A549 (cell line): ENCODE measurements at regions not wholly inside any gene's neighbourhood (a gene's known extent, or its start where the extent isn't known, plus 50 kb on each side); places are given as distances from the start of the nearest gene placed in this dataset.
"Not testable (repeated sequence)": the region's sequence is repeated elsewhere in the genome, so short reads cannot be mapped to it uniquely, and the experiment has no call there.

Experiments
- ATAC-seq, 2 experiments: fragments of 200-7000 bp in 1 of 2; fragments of >200 bp in 1 of 2; cut with Nextera tagmentation in 1 of 2; cut with Tn5 transposase in 1 of 2; 3 replicates each; pipeline versions ENCODE4 v1.8.0 to v1.9.1; 2018 to 2020; ENCODE audit warnings: mild to moderate bottlenecking in 1 of 2, moderate library complexity in 1 of 2
- CTCF ChIA-PET: fragments of 300-600 bp; sonication (Branson Sonifier 250); formaldehyde crosslinking; extraction: SDS; loops from one replicate; lab custom pipeline; 2021; ENCODE audit warnings: antibody characterized with exemption, inconsistent platforms; lab: Yijun Ruan, JAX
- POLR2A ChIA-PET: fragments of 350-600 bp; formaldehyde crosslinking; extraction: SDS; loops from one replicate; lab custom pipeline; 2021; ENCODE audit warnings: antibody characterized with exemption, inconsistent platforms; lab: Yijun Ruan, JAX
- DNase-seq, 2 experiments: peaks; one replicate each; pipeline versions ENCODE4 v3.0.0 to v3.0.0-alpha.2; 2011 to 2016; ENCODE audit warnings: low read depth in 1 of 2, low spot score in 1 of 2
- FAIRE-seq: peaks from 2 replicates; lab custom pipeline; 2011; peaks lifted over from hg19 to GRCh38; lab: Jason Lieb, UNC
- H3K27ac ChIP-seq, 2 experiments: fragments of >200 bp; sonication (Bioruptor Twin); formaldehyde crosslinking; 3 replicates each; pipeline ENCODE4 v1.5.1; 2016 to 2017
- H3K4me1 ChIP-seq: fragments of >200 bp; sonication (Bioruptor Twin); formaldehyde crosslinking; 3 replicates; pipeline ENCODE4 v1.6.1; 2016
- H3K4me2 ChIP-seq: fragments of >200 bp; sonication (Bioruptor Twin); formaldehyde crosslinking; 3 replicates; pipeline ENCODE4 v1.6.1; 2016
- H3K4me3 ChIP-seq: fragments of >200 bp; sonication (Bioruptor Twin); formaldehyde crosslinking; 3 replicates; pipeline ENCODE4 v1.5.1; 2016
- H3K9me3 ChIP-seq: fragments of >200 bp; sonication (Bioruptor Twin); formaldehyde crosslinking; 3 replicates; pipeline ENCODE4 v1.6.1; 2016
- CBX8 ChIP-seq: fragments of 200-600 bp; sonication (generic); IDR thresholded peaks from 2 replicates; pipeline ENCODE4 v1.6.1; 2016
- EP300 ChIP-seq, 2 experiments: fragments of >200 bp; sonication (Bioruptor Twin); formaldehyde crosslinking; IDR thresholded peaks; 2 replicates in 1 of 2; 3 replicates in 1 of 2; pipeline ENCODE4 v1.6.1; 2016 to 2017
- FOSB ChIP-seq: fragments of 250-450 bp; sonication (Bioruptor Pico); IDR thresholded peaks from 2 replicates; pipeline ENCODE4 v1.5.0; 2020; ENCODE audit warnings: mild to moderate bottlenecking, moderate library complexity
- FOSL2 ChIP-seq, 2 experiments: fragments of 450-650 bp in 1 of 2; fragments of >200 bp in 1 of 2; sonication (Bioruptor Twin) in 1 of 2; formaldehyde crosslinking; IDR thresholded peaks; 2 replicates each; pipeline versions ENCODE4 v1.5.0 to v1.6.1; 2016 to 2020; ENCODE audit warnings: mild to moderate bottlenecking in 1 of 2, moderate library complexity in 1 of 2
- FOXS1 ChIP-seq: fragments of 250-450 bp; sonication (Bioruptor Pico); IDR thresholded peaks from 2 replicates; pipeline ENCODE4 v1.5.0; 2020; ENCODE audit warnings: mild to moderate bottlenecking, moderate library complexity
- GATA3 ChIP-seq: IDR thresholded peaks from 2 replicates; pipeline ENCODE4 v1.6.1; 2012; ENCODE audit warnings: borderline replicate concordance
- HEYL ChIP-seq: fragments of 250-450 bp; sonication (Bioruptor Pico); IDR thresholded peaks from 2 replicates; pipeline ENCODE4 v1.8.0; 2021; ENCODE audit warnings: mild to moderate bottlenecking, moderate library complexity
- HOXB13 ChIP-seq: fragments of 250-450 bp; sonication (Bioruptor Pico); IDR thresholded peaks from 2 replicates; pipeline ENCODE4 v1.5.0; 2020; ENCODE audit warnings: low read depth, mild to moderate bottlenecking, moderate library complexity
- HOXB5 ChIP-seq: fragments of 250-450 bp; sonication (Bioruptor Pico); IDR thresholded peaks from 2 replicates; pipeline ENCODE4 v1.5.0; 2020; ENCODE audit warnings: mild to moderate bottlenecking, moderate library complexity
- JUN ChIP-seq, 2 experiments: fragments of >200 bp; sonication (Bioruptor Twin); formaldehyde crosslinking; IDR thresholded peaks; 2 replicates in 1 of 2; 3 replicates in 1 of 2; pipeline ENCODE4 v1.6.1; 2016 to 2017
- JUNB ChIP-seq: fragments of >200 bp; sonication (Bioruptor Twin); formaldehyde crosslinking; IDR thresholded peaks from 2 replicates; pipeline ENCODE4 v1.6.1; 2016
- KDM1A ChIP-seq: fragments of 200-600 bp; sonication (generic); IDR thresholded peaks from 2 replicates; pipeline ENCODE4 v1.6.1; 2016; ENCODE audit warnings: low read depth, mild to moderate bottlenecking
- NFE2L2 ChIP-seq: fragments of 150-350 bp; conservative IDR thresholded peaks from 2 replicates; pipeline ENCODE4 v1.6.1; 2014; ENCODE audit warnings: low read length
- NPAS2 ChIP-seq: fragments of 250-450 bp; sonication (Bioruptor Pico); IDR thresholded peaks from 2 replicates; pipeline ENCODE4 v1.8.0; 2022; ENCODE audit warnings: mild to moderate bottlenecking, moderate library complexity, borderline replicate concordance
- TFCP2L1 ChIP-seq: fragments of 250-450 bp; sonication (Bioruptor Pico); IDR thresholded peaks from 2 replicates; pipeline ENCODE4 v1.5.0; 2021; ENCODE audit warnings: mild to moderate bottlenecking
- TP53 ChIP-seq: fragments of 250-450 bp; sonication (Bioruptor Pico); IDR thresholded peaks from 2 replicates; pipeline ENCODE4 v1.5.0; 2021; ENCODE audit warnings: mild to moderate bottlenecking, moderate library complexity
- ZC3H11A ChIP-seq: fragments of 450-650 bp; IDR thresholded peaks from 2 replicates; pipeline ENCODE4 v1.6.1; 2014; ENCODE audit warnings: antibody characterized with exemption, mild to moderate bottlenecking
- ZNF302 ChIP-seq: fragments of 250-450 bp; sonication (Bioruptor Pico); IDR thresholded peaks from 2 replicates; pipeline ENCODE4 v1.9.0; 2021; ENCODE audit warnings: inconsistent platforms, mild to moderate bottlenecking, moderate library complexity
- WGBS: methylation state at CpG from one replicate; pipeline ENCODE4 v1.1.6; 2017; ENCODE audit errors: missing lambda C conversion rate; 5-methylcytosine and 5-hydroxymethylcytosine counted together
- TF ChIP-seq, protein P1 (sequence below): fragments of >200 bp; sonication (Bioruptor Twin); formaldehyde crosslinking; IDR thresholded peaks from 2 replicates; pipeline ENCODE4 v1.6.1; 2016
- TF ChIP-seq, protein P2 (sequence below): IDR thresholded peaks from 2 replicates; pipeline ENCODE4 v1.6.1; 2012; ENCODE audit warnings: low read depth, borderline replicate concordance
- TF ChIP-seq, protein P3 (sequence below): fragments of 200-600 bp; sonication (generic); IDR thresholded peaks from 2 replicates; pipeline ENCODE4 v1.6.1; 2016; ENCODE audit warnings: antibody characterized with exemption, mild to moderate bottlenecking, moderate library complexity
- TF ChIP-seq, protein P4 (sequence below): fragments of >200 bp; sonication (Bioruptor Twin); formaldehyde crosslinking; IDR thresholded peaks from 3 replicates; pipeline ENCODE4 v1.6.1; 2016

DNA sequence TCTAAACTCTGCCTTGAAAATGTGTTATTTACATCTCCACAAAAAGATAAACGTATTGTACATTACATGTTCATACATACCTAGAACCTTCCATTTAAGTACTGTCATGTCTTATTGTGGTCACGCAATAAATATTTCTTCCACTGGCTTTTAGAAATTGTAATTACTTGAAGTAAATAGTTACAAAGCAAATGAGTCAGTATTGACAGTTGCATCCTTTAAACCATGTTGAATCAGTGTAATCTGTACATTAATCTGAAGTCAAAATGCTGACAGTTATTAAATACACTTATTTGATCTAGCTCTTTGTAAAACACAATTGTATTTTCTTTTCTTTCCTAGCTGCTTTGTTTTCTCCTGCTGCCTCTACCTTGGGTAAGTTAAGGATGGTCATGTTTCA, 446.7 kb downstream of the EPHA5 start:
- no peak for FAIRE-seq
- no peaks in the 10 kb centered on the region for H3K4me1 ChIP-seq
- H3K9me3 ChIP-seq: no peaks in the 10 kb centered on the region
- H3K4me2 ChIP-seq: no peak overlapping the region
- ATAC-seq: no peak
- ChIA-PET CTCF (no interaction called here), POLR2A (no interaction called here)
- H3K4me3 ChIP-seq: no peak overlapping the region
- no peak for DNase-seq
- TF ChIP-seq CBX8 (no peak), FOSB (CRISPR knock-in tag) (no peak), NPAS2 (no peak), FOXS1 (CRISPR knock-in tag) (no peak), KDM1A (no peak)
- TF ChIP-seq, protein P1, sequence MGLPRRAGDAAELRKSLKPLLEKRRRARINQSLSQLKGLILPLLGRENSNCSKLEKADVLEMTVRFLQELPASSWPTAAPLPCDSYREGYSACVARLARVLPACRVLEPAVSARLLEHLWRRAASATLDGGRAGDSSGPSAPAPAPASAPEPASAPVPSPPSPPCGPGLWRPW: no peak
- H3K27ac ChIP-seq: no peak overlapping the region
- WGBS: 61% methylated on average over 2 of the region's 2 CpGs

DNA sequence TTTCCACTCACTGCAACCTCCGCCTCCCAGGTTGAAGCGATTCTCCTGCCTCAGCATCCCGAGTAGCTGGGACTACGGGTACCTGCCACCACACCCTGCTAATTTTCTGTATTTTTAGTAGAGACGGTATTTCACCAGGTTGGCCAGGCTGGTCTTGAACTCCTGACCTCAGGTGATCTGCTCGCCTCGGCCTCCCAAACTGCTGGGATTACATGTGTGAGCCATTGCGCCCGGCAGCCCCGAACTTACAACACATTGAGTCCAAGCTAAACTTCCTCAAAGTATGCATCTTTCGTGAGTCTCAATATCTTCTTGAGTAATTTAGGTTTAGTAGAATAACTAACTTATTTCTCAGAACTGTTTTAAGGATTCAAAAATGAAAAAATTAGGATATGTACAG, 447.2 kb downstream of the EPHA5 start:
- DNase-seq, CTCF ChIA-PET, H3K4me1 ChIP-seq, ATAC-seq, H3K9me3 ChIP-seq, H3K4me2 ChIP-seq, H3K4me3 ChIP-seq, POLR2A ChIA-PET, FAIRE-seq, H3K27ac ChIP-seq: not testable (repeated sequence)
- 66% methylated on average over 11 of the region's 11 CpGs for WGBS

DNA sequence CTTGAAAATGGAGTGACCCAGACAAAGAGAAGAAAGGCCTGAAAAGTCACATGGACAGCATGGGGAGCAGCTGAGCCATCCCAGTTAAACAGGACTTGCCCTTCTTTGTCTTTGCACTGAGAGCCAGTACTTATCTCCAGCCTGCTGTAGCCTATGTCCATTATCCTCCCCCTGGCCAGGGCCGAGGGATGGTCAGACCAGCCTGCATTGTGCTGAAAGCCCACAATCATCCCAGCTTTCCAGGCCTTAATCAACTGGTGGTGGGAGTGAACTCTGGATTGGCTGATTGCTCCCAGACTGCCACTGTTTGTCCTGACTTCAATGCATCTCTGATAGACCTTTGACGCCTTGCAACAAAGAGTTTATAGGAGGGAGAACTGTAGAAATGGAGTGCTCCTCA, 453.1 kb downstream of the EPHA5 start:
- no peak for FAIRE-seq
- POLR2A ChIA-PET: no interaction called here
- CTCF ChIA-PET: no interaction called here
- Histone ChIP-seq H3K4me3 (no peak overlapping the region), H3K9me3 (no peaks in the 10 kb centered on the region)
- DNase-seq: no peak
- ATAC-seq: no peak
- TF ChIP-seq NFE2L2: no peak
- no peak for TF ChIP-seq JUN (IDR thresholded peaks at IDR 0.05)
- TF ChIP-seq, protein P2, sequence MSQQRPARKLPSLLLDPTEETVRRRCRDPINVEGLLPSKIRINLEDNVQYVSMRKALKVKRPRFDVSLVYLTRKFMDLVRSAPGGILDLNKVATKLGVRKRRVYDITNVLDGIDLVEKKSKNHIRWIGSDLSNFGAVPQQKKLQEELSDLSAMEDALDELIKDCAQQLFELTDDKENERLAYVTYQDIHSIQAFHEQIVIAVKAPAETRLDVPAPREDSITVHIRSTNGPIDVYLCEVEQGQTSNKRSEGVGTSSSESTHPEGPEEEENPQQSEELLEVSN: no peak
- no peak for TF ChIP-seq EP300 (IDR thresholded peaks at IDR 0.05)
- no peak for TF ChIP-seq HEYL (CRISPR knock-in tag)
- TF ChIP-seq, all 56 proteins: peak for 0
- Histone ChIP-seq H3K4me2 (no peak overlapping the region), H3K4me1 (no peaks in the 10 kb centered on the region), H3K27ac (no peak overlapping the region)
- WGBS: 33% methylated on average over 2 of the region's 2 CpGs

DNA sequence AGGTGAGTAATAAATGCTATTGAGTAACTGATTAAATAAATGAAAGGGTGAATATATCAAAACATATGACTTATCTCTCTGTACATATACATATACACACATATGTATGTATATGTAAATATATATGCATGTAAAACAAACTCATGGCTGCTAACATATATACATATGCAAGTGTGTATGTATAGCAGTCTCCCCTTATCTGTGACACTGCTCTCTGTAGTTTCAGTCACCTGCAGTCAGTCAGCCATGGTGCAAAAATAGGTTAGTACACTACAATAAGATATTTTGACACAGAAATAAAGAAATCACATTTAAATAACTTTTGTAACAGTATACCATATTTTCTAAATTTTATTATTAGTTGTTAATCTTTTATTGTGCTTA, 467.4 kb downstream of the EPHA5 start:
- ATAC-seq: no peak

DNA sequence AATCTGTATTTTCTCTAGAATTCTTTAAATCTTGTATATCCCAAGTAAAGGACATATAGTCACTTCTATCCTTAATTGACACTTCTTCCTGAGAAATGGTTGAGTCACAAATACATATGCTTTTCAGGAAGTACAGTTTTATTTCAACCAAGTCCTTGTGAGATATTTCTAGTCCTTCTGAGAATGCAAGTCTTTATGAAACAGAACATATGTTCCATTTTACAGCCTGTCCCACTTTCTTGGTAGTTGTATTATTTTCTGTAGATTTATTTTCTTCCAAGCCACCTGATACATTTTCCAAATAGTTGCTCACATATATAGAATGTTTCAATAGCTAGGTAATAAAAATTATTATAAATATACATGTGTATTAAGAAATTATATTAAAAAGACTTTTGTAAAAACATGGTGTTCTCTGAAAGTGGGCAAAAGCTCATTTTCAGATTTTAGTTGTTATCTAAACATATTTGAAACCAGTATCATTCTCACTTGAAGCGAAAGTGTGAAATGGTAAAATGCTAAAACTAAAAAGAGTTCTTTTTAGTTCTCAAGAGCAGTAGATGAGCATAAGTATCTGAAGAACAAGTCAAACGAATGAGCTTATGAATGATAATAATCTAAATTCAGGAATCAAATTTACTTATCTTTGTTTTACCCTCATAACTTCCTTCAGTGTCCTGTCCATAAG, 468.0 kb downstream of the EPHA5 start:
- ATAC-seq (no peak), DNase-seq (no peak), FAIRE-seq (no peak)
- ChIA-PET POLR2A (no interaction called here), CTCF (no interaction called here)
- Histone ChIP-seq H3K4me1 (no peaks in the 10 kb centered on the region), H3K9me3 (no peaks in the 10 kb centered on the region), H3K27ac (no peak overlapping the region), H3K4me3 (no peak overlapping the region), H3K4me2 (no peak overlapping the region)
- WGBS: 11% methylated on average over 2 of the region's 2 CpGs
- TF ChIP-seq, protein P3, sequence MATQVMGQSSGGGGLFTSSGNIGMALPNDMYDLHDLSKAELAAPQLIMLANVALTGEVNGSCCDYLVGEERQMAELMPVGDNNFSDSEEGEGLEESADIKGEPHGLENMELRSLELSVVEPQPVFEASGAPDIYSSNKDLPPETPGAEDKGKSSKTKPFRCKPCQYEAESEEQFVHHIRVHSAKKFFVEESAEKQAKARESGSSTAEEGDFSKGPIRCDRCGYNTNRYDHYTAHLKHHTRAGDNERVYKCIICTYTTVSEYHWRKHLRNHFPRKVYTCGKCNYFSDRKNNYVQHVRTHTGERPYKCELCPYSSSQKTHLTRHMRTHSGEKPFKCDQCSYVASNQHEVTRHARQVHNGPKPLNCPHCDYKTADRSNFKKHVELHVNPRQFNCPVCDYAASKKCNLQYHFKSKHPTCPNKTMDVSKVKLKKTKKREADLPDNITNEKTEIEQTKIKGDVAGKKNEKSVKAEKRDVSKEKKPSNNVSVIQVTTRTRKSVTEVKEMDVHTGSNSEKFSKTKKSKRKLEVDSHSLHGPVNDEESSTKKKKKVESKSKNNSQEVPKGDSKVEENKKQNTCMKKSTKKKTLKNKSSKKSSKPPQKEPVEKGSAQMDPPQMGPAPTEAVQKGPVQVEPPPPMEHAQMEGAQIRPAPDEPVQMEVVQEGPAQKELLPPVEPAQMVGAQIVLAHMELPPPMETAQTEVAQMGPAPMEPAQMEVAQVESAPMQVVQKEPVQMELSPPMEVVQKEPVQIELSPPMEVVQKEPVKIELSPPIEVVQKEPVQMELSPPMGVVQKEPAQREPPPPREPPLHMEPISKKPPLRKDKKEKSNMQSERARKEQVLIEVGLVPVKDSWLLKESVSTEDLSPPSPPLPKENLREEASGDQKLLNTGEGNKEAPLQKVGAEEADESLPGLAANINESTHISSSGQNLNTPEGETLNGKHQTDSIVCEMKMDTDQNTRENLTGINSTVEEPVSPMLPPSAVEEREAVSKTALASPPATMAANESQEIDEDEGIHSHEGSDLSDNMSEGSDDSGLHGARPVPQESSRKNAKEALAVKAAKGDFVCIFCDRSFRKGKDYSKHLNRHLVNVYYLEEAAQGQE: no peak
- TF ChIP-seq, protein P4, sequence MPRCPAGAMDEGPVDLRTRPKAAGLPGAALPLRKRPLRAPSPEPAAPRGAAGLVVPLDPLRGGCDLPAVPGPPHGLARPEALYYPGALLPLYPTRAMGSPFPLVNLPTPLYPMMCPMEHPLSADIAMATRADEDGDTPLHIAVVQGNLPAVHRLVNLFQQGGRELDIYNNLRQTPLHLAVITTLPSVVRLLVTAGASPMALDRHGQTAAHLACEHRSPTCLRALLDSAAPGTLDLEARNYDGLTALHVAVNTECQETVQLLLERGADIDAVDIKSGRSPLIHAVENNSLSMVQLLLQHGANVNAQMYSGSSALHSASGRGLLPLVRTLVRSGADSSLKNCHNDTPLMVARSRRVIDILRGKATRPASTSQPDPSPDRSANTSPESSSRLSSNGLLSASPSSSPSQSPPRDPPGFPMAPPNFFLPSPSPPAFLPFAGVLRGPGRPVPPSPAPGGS: no peak
- TF ChIP-seq TP53 (no peak), NFE2L2 (no peak), EP300 (IDR thresholded peaks at IDR 0.05) (no peak), HOXB13 (no peak), NPAS2 (no peak), FOSL2 (IDR thresholded peaks at IDR 0.05) (no peak), FOSL2 (CRISPR knock-in tag; IDR thresholded peaks at IDR 0.05) (no peak), ZNF302 (no peak), GATA3 (no peak), ZC3H11A (no peak), HOXB5 (CRISPR knock-in tag) (no peak)

More for the DNA sequence above, 467.4 kb downstream of the EPHA5 start:
- no peak for FAIRE-seq
- POLR2A ChIA-PET: no interaction called here
- Histone ChIP-seq H3K4me1 (no peaks in the 10 kb centered on the region), H3K9me3 (no peaks in the 10 kb centered on the region), H3K4me3 (no peak overlapping the region), H3K4me2 (no peak overlapping the region), H3K27ac (no peak overlapping the region)
- CTCF ChIA-PET: no interaction called here
- DNase-seq: no peak
- TF ChIP-seq JUNB: no peak
- TF ChIP-seq HOXB5 (CRISPR knock-in tag): no peak
- TF ChIP-seq FOXS1 (CRISPR knock-in tag): no peak
- no peak for TF ChIP-seq JUN (IDR thresholded peaks at IDR 0.05)
- TF ChIP-seq TFCP2L1 (CRISPR knock-in tag): no peak
